CD4-positive, alpha-beta T cell treated with Interleukin-2 at 100 ng/mL for 4 hours (primary cell): ENCODE measurements at regions not wholly inside any gene's neighbourhood (a gene's known extent, or its start where the extent isn't known, plus 50 kb on each side); places are given as distances from the start of the nearest gene placed in this dataset.

Experiments
- DNase-seq: peaks from one replicate; pipeline ENCODE4 v3.0.0-alpha.2; 2020; ENCODE audit warnings: low spot score

DNA sequence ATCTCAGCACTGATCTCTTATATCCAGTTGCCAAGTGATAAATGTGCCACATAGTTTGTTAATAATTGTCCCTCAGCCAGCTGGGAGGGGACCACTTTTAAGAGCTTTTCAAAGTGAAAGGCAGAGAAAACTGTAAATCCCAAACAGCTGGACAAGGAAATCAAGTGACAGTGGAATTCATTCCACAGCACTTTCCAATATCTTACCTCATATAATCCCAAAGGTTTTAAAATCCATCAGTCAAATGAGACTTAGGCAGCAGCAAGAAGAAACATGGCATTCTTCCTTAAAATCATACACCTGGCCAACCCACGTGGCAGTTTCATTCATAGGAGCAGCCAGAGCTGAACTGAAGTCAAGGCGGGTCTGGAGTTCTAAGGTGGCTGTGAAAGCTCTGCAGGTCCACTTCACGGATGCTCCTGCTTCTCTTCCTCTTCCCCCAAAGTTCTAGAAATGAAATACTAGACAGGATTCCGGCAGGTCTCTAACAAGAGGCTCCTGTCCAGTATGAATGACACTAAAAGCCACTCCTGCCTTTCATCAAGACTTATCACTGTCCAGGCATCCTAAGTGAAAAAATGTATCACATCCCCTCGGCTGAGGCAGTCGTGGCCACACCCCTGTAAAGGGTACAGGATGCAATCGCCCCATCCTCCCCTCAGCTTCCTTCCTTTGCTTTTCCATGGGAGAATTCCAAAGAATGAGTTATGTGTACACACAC lies 190.4 kb upstream of the STK17B start:
- no peak for DNase-seq

DNA sequence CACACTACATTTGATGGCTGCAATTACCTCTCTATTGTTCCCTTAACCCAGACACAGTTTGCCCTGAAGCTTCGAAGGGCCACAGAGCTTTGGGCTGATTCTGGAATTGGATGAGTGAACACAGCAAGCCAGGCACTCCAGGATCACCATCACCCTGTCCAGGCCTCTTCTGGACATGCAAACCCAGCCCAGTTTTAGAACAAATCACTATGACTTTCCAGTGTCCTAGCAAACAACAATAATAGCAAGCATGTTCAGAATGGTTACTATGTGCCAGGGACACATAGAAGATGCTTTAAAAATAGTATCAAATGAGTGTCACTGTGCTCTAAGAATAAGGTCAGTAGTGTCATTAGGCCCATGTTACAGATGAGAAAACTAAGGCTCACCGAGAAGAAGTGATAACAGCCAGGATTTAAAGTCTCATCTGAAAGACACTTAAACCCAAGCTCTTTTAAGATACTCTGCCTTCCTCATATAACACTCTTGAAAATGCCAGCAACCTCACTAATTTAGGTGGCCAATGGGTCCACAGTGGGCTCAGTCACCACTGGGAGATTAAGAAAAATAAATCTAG lies 191.7 kb upstream of the STK17B start:
- DNase-seq = no peak

DNA sequence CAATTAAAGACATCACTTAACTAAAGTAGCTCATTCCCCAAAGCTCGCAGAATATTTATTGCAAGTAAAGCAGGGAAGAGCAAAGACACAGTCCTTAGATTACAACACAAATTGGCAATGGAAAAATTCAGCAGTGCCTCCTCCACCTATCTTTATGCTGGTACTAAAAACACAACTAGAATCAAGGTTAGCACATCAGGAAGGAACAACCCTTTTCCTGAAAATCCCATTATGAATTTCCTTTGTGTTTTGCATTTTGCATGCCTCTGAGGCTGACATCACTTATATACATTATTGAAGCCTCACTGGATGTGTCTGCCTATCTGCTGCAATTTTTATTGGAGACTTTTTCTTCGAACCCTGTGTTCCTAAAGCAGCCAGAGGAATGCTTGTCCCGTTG lies 193.8 kb upstream of the STK17B start:
- no peak for DNase-seq

DNA sequence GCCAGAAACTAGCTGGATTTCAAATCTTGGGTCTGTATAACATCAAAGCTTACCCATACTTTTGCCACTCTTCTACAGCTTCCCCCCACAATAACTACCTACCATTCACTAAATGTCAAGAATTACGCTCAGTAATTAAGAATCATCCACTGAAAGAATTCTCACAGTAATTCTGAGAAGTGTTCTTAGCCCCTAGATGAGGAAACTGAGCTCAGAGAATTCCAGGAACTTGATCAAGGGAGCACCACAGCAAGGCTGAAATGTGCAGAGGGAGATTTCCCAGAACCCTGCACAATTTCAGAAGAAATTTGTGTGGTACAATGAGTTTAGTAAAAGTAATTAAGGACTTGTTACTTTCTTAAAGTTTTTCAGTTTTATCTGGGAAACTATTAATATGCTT lies 194.5 kb upstream of the STK17B start:
- no peak for DNase-seq

GRCh38 chr2:196367633-196368032 lies 196.3 kb upstream of the STK17B start:
- DNase-seq = no peak

DNA sequence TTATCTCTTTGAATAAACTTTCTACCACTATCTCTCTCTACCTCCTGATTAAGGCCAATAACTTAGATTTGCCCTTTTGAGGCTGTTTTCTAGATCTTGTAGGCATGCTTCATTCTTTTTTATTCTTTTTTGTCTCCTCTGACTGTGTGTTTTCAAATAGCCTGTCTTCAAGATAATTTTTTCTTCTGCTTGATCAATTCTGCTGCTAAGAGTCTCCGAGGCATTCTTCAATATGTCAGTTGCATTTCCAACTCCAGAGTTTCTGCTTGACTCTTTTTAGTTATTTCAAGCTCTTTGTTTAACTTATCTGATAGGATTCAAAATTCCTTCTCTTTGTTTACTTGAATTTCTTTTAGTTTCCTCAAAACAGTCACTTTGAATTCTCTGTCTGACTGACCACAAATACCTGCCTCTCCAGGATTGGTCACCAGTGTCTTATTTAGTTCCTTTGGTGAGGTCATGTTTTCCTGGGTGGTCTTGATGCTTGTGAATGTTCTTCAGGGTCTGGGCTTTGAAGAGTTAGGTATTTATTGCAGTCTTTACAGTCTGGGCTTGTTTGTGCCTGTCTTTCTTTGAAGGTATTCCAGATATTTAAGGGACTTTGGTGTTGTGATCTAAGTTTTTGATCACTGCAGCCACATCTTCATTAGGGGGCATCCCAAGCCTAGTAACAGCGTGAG lies 197.3 kb upstream of the STK17B start:
- DNase-seq = no peak

DNA sequence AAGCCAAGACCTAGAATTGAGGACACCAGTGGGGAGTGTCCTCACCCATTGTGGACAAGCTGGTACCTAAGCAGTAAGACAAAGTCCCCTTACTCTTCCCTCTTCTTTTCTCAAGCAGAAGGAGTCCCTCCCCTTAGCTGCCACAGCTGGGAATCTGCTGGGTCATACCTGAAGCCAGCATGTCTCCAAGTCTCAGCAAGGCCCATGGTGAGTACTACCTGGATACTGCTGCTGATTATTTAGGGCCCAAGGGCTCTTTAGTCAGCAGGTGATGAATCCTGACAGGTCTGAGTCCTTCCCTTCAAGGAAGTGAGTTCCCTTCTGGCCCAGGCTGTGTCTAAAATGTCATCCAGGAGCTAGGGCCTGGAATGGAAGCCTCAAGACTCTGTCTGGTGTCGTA lies 198.6 kb upstream of the STK17B start:
- DNase-seq = no peak

DNA sequence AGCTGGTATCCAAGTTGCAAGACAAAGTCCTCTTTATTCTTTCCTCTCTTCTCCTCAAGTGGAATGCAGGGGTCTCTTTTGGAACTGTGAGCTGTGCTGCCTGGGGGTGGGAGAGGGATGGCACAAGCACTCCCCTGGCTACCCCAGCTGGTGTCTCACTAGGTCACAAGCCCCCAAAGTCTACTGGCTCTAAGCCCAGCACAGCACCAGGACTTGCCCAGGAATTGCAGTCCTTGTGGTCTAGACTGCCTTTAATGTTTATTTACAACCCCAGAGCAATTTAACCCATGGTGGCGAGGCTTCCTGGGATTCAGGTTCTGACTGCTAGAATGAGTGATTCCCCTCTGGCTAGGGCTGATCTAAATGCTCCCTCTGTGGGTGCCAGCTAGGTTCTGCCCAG lies 199.0 kb upstream of the STK17B start:
- DNase-seq = no peak

- DNase-seq = no peak
Measured at GRCh38 chr2:196372276-196372809, 201.0 kb upstream of the STK17B start.

GRCh38 chr2:196372811-196373664 lies 201.7 kb upstream of the STK17B start:
- no peak for DNase-seq

DNA sequence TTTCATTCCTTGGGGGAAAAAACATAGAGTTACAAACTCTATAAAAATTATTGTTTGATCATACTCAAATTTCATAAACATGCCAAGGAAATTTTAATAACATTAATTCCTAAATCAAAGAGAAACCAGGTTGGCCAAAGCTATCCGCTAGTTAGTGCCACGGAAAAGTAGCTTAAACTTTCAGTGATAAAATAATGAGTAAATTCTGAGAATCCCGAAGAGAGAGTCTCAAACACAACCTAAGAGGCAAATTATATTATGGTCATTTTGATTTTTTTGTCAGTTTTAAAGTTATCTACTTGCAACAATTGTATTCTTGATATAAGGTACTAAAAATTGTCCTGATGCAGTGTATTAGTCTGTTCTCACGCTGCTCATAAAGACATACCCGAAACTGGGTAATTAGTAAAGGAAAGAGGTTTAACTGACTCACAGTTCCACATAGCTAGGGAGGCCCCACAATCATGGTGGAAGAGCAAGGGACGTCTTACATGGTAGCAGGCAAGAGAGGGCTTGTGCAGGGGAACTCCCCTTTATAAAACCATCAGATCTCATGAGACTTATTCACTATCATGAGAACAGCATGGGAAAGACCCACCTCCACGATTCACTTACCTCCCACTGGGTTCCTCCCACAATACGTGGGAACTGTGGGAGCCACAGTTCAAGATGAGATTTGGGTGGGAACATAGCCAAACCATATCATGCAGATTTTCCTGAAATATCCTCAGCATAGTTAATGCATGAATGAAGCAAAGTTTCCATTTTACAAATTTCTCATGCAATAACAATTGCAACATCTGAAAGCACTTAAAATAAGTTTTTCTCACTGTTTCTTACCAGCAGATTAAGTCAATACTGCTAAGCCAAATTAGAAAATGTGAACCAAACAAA lies 205.9 kb upstream of the STK17B start:
- no peak for DNase-seq

DNA sequence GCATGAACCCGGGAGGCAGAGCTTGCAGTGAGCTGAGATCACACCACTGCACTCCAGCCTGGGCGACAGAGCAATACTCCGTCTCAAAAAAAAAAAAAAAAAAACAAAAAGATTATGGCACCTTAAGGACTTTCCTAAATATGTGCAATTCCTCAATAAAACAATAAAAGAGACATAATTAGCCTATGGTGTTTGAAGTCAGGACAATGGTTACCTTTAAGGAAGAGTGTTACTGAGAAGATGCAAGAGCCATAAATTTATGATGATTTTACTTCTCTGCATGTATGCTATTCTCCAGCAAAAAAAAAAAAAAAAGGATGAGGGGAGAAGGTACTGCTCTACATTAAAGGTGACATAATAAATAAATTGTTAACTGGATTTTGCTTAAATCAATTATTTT lies 208.2 kb upstream of the STK17B start:
- no peak for DNase-seq

- no peak for DNase-seq
Measured at GRCh38 chr2:196380098-196380497, 208.7 kb upstream of the STK17B start.

DNA sequence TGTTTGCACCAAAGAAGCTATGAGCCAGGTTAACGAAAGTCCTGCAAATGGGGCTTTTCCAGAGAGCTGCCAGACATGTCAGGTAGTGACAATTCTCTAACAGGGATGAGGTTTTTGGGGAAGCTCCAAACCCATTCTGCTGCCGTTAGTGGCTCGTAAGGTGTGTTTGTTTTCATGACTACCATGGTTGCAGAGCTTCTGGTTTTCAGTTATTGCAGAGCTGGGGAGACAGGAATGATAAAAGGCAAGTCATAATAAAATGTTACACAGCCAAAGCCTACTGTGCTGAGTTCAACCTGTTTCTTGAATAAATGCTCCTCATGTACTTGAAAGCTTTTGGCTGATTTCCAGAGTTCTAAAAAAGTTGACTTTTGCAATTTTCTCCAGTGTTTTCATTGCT lies 209.2 kb upstream of the STK17B start:
- no peak for DNase-seq

- DNase-seq = no peak
Measured at GRCh38 chr2:196381464-196381863, 210.1 kb upstream of the STK17B start.

GRCh38 chr2:196383799-196384198 lies 212.4 kb upstream of the STK17B start:
- no peak for DNase-seq

DNA sequence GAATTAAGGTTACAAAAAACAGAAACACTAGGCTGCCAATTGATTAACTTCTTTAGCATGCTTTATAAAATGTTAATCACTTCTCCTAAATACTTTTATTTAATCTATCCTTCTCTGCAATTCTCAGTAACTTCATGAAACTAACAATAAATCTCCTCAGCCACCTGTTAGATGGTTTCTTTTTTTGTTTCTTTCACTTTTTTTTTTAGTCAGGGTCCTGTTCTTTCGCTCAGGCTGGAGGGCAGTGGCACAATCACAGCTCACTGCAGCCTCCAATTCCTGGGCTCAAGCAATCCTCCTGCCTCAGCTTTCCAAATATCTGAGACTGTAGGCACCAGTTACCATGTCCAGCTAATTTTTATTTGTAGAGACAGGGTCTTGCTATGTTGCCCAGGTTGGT lies 213.4 kb upstream of the STK17B start:
- DNase-seq = no peak

GRCh38 chr2:196389670-196390069 lies 218.3 kb upstream of the STK17B start:
- DNase-seq = no peak

- DNase-seq = no peak
Measured at GRCh38 chr2:196390243-196391148, 219.1 kb upstream of the STK17B start.

DNA sequence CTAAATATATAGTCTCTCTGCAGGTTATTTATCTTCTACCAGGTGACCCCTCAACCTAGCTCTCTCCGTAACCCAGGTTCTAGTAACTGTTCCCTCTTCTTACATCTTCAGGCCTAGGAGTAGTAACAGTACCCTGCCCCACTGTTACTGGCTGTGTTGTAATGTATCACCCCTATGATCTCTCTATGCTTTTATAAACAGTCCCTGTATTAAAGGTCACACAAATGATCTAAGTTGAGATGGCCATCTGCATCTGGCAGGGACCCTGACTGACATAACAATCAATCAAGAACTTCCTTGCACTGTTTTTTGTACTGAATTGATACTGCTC lies 219.7 kb upstream of the STK17B start:
- DNase-seq = no peak
